Mucosa of rectum (tissue), 2 donors: ENCODE measurements at regions not wholly inside any gene's neighbourhood (a gene's known extent, or its start where the extent isn't known, plus 50 kb on each side); places are given as distances from the start of the nearest gene placed in this dataset.
"Not testable (repeated sequence)": the region's sequence is repeated elsewhere in the genome, so short reads cannot be mapped to it uniquely, and the experiment has no call there.

Experiments
- H3K27ac ChIP-seq, 2 donors: one replicate each; pipeline ENCODE4 v1.7.0; 2013; ENCODE audit warnings: inconsistent platforms in 2 of 2, low read depth in 2 of 2, low read length in 2 of 2
- H3K27me3 ChIP-seq, 2 donors: one replicate each; pipeline ENCODE4 v1.7.0; 2013; ENCODE audit warnings: low read length in 2 of 2; ENCODE audit not compliant: control insufficient read depth in 2 of 2, insufficient read depth in 2 of 2
- H3K36me3 ChIP-seq, 2 donors: one replicate each; pipeline ENCODE4 v1.7.0; 2013; ENCODE audit warnings: low read length in 2 of 2; ENCODE audit not compliant: control insufficient read depth in 2 of 2, insufficient read depth in 2 of 2
- H3K4me1 ChIP-seq, 2 donors: one replicate each; pipeline ENCODE4 v1.7.0; 2013; ENCODE audit warnings: low read length in 2 of 2, mild to moderate bottlenecking in 1 of 2; ENCODE audit not compliant: control insufficient read depth in 2 of 2, insufficient read depth in 2 of 2
- H3K4me3 ChIP-seq, 2 donors: one replicate each; pipeline ENCODE4 v1.7.0; 2013; ENCODE audit warnings: low read length in 2 of 2
- H3K9ac ChIP-seq, 2 donors: one replicate each; pipeline ENCODE4 v1.7.0; 2013; ENCODE audit warnings: low read length in 2 of 2, low read depth in 1 of 2, mild to moderate bottlenecking in 1 of 2
- H3K9me3 ChIP-seq, 2 donors: one replicate each; pipeline ENCODE4 v1.7.0; 2013; ENCODE audit warnings: low read length in 2 of 2; ENCODE audit not compliant: control insufficient read depth in 2 of 2
- donor health status: healthy.
- donor health status: Normal muscosa, but diverticular disease.

DNA sequence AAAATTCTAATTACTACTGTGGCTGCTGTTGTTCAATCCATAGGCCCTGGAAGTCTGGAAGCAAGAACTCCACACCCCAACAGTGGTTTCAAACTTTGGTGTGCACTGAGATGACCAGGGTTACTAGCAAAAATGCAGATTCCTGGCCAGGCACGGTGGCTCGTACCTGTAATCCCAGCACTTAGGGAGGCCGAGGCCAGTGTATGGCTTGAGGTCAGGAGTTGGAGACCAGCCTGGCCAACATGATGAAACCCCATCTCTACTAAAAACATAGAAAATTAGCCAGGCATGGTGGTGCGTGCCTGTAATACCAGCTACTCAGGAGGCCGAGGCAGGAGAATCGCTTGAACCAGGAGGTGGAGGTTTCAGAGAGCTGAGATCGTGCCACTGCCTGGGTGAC, 172.2 kb downstream of the OR4M2 start:
- H3K4me1 ChIP-seq, H3K9ac ChIP-seq, H3K4me3 ChIP-seq, H3K36me3 ChIP-seq, H3K27ac ChIP-seq, H3K9me3 ChIP-seq, H3K27me3 ChIP-seq: not testable (repeated sequence)

DNA sequence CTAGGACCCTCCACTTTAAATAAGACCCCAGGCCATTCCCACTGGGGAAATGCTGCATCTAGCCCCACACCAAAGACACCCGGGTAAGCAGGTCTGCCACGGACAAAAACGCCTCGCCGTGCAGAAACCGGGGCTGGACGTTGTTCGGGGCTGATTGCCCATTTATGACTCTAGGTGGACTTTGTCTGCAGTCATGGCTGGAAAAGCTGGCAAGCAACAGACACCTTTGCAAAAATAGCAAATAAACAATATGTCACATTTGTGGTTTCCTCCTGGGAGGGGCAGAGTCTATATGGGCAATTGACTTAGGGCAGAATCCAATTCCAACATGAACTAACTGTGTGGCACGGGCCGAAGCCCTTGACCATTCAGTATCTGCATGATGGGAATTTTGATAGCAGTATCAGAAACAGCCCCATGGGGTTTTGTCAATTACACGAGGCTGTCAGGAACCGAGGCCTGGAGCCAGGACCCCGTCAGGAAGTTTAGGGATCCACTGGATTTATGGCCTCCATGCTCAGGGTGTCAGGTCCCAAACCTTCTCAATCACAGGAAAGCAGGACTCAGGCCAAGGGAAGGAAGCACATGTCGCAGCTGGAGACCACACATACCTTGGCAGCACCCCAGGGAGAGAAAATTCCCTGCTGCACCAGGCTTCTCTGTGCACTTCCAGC, 172.8 kb downstream of the OR4M2 start:
- not testable (repeated sequence) for H3K27ac ChIP-seq, H3K36me3 ChIP-seq, H3K9me3 ChIP-seq, H3K27me3 ChIP-seq, H3K4me3 ChIP-seq, H3K4me1 ChIP-seq, H3K9ac ChIP-seq

DNA sequence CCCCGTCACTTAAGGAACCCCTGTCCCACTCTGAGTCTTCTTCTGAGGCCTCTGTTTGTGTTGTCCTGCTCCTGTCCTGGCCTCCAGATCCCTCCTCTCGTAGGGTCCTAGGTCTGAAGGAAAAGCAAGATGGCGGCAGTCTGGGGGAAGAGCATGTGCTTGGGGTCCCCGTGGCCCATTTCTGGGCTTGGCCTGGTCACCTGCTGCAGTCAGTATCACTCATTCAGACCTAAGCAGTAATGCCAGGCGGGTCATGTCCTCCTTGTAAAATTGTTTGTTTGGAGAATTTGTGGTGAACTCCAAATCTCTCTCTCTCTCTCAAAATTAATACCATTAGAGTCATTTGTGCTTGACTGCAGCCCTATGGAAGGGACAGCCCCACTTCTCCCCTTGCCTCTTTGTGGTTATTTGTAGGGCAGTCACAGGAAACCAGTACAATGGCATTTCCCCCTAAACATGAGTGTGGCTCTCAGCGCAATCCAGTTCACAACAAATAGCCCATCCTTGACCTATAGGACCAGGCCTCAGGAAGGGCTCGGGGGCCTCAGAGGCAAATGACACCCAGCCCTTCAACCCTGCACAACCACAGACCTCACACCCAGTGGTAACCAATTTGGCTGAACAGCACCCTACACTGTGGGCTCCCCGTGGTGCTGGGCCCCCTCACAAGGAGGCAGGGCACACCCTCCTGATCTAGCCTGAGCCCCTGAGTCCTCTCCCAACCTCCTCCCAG, 173.5 kb downstream of the OR4M2 start:
- Histone ChIP-seq H3K4me1 (no peaks in the 10 kb centered on the region), H3K36me3 (no peaks in the 10 kb centered on the region), H3K4me3 (no peak overlapping the region), H3K27ac (no peak overlapping the region), H3K27me3 (no peaks in the 10 kb centered on the region), H3K9me3 (peaks cover 0 to 3% of the 10 kb centered on the region in 2 donors), H3K9ac (no peak overlapping the region)

DNA sequence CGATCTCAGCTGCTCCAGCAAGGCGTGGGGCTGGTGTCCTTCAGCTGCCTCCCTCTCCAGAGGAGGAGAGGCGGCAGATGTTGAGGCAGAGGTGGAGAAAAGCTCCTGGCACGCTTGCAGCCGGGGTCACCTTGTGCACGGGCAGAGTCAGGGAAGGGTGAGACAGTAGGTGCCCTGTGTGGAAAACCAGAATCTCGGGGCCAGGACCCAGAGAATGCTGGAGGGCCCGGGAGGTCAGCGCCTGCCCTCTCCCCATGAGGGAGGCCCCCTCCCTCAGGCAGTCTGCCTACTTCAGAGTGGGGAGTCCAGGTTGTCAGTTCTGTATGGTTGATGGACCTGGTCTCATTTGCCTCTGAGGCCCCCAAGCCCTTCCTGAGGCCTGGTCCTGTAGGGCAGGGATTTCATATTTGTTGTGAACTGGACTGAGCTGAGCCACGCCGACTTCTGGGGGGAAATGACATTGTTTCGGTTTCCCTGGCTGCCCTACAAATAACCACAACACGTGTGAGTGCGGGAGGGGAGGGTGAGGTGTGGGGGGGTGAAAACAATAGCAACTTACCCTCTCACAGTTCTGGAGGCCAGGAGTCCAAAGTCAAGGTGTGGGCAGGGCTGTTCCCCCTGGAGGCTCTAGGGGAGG, 174.2 kb downstream of the OR4M2 start:
- not testable (repeated sequence) for H3K27ac ChIP-seq, H3K4me3 ChIP-seq, H3K9me3 ChIP-seq, H3K9ac ChIP-seq, H3K36me3 ChIP-seq, H3K4me1 ChIP-seq, H3K27me3 ChIP-seq

DNA sequence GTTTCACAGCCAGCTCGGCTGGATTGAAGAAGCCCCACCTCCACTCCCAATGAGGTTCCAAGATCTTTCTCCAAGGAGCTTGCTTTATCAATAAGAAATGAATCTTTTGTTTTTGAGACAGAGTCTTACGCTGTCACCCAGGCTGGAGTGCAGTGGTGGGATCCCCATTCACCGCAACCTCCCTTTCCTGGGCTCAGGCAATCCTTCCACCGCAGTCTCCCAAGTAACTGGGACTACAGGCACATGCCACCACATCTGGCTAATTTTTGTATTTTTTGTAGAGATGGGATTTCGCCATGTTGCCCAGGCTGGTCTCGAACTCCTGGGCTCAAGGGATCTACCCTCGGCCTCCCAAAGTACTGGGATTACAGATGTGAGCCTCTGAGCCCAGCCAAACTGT, 175.3 kb downstream of the OR4M2 start:
- not testable (repeated sequence) for H3K4me1 ChIP-seq, H3K27me3 ChIP-seq, H3K9ac ChIP-seq, H3K36me3 ChIP-seq, H3K9me3 ChIP-seq, H3K4me3 ChIP-seq, H3K27ac ChIP-seq

DNA sequence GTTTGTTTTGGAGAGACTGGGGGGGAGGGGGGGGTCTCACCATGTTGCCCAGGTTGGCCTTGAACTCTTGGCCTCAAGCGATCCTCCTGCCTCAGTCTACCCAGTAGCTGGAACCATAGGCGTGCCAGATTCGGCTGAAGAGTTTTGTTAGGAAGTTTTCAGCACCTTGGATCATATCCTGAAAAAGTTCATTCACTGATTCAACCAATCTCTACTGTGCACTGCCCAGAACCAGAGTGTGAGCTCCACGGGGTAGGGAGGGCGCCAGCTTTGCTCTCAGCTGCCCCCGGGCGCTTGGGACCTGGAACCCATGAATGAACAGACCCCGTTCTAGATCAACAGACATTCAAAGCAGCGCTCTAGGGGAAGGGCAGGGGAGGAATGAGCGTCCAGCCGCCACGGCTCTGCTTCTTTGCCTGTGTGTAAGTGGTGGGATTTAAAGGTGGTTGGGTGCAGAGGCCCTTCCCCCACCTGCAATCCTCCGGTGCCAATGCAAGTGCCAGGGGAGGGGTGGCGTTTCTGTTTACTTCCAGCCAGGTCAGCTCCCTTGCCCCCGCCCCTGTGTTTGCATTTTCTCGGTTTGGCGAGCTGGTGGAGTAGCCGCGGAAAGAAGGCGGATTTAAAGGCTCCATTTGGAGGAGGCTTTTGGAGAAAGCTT, 176.2 kb downstream of the OR4M2 start:
- not testable (repeated sequence) for H3K27me3 ChIP-seq, H3K4me3 ChIP-seq, H3K9me3 ChIP-seq, H3K27ac ChIP-seq, H3K4me1 ChIP-seq, H3K36me3 ChIP-seq, H3K9ac ChIP-seq

DNA sequence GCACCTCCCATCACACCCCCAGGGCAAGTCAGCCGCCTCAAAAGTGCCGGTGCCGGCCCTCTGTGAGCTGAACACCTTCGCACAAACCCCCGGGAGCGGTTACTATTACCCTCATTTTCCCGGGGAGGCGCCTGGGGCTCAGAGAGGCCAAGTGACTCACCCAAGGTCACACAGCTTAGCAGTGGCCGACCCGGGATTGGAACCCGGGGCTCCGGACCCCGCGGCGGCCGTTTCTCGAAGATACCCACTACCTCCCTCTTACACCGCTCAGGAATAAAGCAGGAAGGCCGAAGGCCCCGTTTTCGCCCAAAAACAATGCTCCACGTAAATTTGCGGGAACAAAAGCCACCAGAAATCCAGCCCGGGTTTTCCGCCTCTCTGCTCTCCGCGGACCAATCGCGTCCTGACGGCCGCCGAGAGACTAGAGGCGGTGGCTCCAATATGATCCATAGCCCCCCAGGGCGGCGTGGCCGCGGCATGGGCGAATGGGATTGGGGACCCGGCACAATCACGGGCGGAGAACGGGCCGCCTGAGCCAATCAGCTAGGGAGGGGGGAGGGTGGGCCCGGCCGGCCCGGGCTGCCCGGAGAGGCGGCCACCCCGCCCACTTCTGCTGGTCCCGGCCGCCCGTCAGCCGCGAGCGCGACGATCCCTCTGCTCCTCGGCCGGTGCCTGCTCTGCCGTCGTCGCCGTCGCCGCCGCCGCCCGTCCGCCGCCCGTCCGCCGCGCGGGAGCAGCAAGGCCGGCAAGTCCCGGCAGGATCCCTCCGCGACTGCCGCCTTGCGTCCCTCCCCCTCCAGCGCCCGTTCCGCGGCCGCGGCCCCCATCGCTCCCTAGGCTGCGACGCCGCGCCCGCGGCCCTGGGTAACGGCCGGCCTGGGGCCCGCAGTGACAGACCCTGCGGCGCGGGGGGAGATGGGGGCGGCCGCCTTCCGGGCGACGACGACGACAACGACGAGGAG, 177.0 kb downstream of the OR4M2 start:
- Histone ChIP-seq H3K36me3 (no peaks in the 10 kb centered on the region), H3K4me3 (no peak overlapping the region), H3K9ac (no peak overlapping the region), H3K27ac (no peak overlapping the region), H3K27me3 (no peaks in the 10 kb centered on the region), H3K9me3 (no peaks in the 10 kb centered on the region), H3K4me1 (no peaks in the 10 kb centered on the region)

DNA sequence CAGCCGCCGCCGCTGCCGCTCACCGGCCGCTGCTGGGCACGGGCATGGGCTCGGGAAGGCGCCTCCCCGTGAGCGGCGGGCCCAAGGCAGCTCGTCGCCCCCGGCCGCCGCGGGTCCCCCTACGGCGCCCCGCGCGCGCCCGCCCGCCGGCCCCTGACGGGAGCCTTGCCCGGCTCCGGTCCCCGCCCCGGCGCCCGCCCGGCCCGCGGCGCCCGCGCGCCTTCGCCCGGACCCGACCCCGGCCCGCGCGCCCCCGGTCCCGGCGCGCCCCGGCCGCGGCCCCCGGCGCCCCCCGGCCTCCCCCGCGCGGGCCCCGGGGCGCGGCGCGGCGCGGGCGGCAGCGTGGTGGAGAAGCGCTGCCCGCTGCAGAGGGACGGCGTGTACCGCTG, 177.7 kb downstream of the OR4M2 start:
- Histone ChIP-seq H3K27me3 (no peaks in the 10 kb centered on the region), H3K9me3 (no peaks in the 10 kb centered on the region), H3K36me3 (no peaks in the 10 kb centered on the region), H3K4me3 (no peak overlapping the region), H3K27ac (no peak overlapping the region), H3K9ac (no peak overlapping the region), H3K4me1 (no peaks in the 10 kb centered on the region)

DNA sequence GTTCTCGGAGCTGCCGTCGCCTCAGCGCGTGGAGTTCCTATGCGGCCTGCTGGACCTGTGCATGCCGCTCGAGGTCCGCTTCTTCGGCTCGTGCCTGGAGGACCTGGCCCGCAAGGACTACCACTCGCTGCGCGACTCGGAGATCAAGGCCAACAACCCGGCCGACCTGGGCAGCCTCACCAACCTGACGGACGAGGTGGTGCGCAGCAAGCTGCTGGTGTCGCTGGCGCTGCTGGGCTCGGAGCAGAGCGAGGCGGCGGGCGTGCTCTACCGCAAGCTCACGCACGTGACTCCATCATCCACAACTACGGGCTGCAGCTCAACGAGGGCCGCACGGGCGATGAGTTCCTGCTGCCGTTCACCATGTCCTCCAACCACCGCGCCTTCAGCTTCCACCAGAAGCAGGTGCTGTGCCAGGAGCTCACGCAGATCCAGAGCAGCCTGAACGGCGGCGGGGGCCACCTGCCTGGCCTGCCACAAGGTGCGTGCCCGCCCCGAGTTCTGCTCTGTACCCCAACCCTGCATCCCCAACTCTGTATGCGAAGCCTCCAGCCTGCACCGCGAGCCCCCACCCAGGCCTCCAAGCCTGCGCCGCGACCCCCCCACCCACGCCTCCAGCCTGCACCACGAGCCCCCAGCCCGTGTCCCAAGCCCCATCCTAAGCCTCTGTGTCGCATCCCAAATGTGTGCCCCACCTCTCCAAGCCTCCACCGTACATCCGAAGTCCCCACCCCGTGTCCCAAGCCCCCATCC, 178.2 kb downstream of the OR4M2 start:
- no peaks in the 10 kb centered on the region for H3K4me1 ChIP-seq
- H3K9me3 ChIP-seq: no peaks in the 10 kb centered on the region
- H3K27ac ChIP-seq: no peak overlapping the region
- H3K4me3 ChIP-seq: no peak overlapping the region
- H3K9ac ChIP-seq: no peak overlapping the region
- no peaks in the 10 kb centered on the region for H3K36me3 ChIP-seq
- no peaks in the 10 kb centered on the region for H3K27me3 ChIP-seq
